ENCODE measurements at regions not wholly inside any gene's neighbourhood (a gene's known extent, or its start where the extent isn't known, plus 50 kb on each side); places are given as distances from the start of the nearest gene placed in this dataset.

GRCh38 chr9:118962426-118962825 lies 406.8 kb downstream of the BRINP1 start:
- Histone ChIP-seq H4K20me1 (ENCODE audit: insufficient read depth, low read length, poor library complexity, severe bottlenecking) (no peaks in the 10 kb centered on the region), H3K9me3 (ENCODE audit: insufficient read depth, low read depth, low read length) (no peaks in the 10 kb centered on the region), H3K9ac (ENCODE audit: low read depth, low read length, poor library complexity, severe bottlenecking) (no peak overlapping the region), H3K9me2 (replicated peaks; ENCODE audit: low read depth, low read length) (no peaks in the 10 kb centered on the region), H3K36me3 (ENCODE audit: insufficient read depth, low read length) (no peaks in the 10 kb centered on the region), H3F3A (ENCODE audit: low read depth) (no peaks in the 10 kb centered on the region), H3K4me1 (ENCODE audit: insufficient read depth, low read length, poor library complexity, severe bottlenecking) (no peaks in the 10 kb centered on the region), H3K79me2 (ENCODE audit: insufficient read depth, low read length) (no peaks in the 10 kb centered on the region), H3K4me3 (ENCODE audit: low read length, poor library complexity, severe bottlenecking) (no peak overlapping the region), H2AFZ (ENCODE audit: low read length) (no peak overlapping the region), H3K27me3 (ENCODE audit: insufficient read depth, low read length, poor library complexity, severe bottlenecking) (no peaks in the 10 kb centered on the region), H3K4me2 (ENCODE audit: low read depth, low read length, poor library complexity, severe bottlenecking) (no peak overlapping the region)
- TF ChIP-seq CTCF (conservative IDR thresholded peaks at IDR 0.05; ENCODE audit: low read length): no peak
- no peak for TF ChIP-seq EZH2phosphoT487 (IDR thresholded peaks at IDR 0.05; ENCODE audit: borderline replicate concordance)

DNA sequence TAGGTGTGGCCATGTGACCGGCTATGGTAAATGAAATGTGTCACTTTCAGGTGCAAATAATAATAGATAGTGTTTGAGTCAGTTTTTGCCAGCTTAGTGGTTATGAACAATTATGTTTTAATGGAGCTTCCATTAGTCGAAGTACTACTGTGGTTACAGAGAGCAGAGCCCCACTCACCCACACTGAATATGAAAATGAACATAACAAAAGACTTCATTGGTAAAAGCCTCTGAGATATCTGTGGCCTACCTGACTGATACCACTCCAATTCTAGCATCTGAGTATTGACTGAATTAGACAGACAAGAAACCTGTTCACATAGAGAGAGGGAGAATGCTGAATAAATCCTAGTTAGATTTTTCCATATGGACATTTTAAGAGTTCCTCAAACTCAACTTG lies 405.6 kb downstream of the BRINP1 start:
- H3K4me3 ChIP-seq (ENCODE audit: low read length, poor library complexity, severe bottlenecking): no peak overlapping the region
- no peaks in the 10 kb centered on the region for H3K36me3 ChIP-seq (ENCODE audit: insufficient read depth, low read length)
- no peak overlapping the region for H3K4me2 ChIP-seq (ENCODE audit: low read depth, low read length, poor library complexity, severe bottlenecking)
- H3K4me1 ChIP-seq (ENCODE audit: insufficient read depth, low read length, poor library complexity, severe bottlenecking): no peaks in the 10 kb centered on the region
- TF ChIP-seq CTCF (conservative IDR thresholded peaks at IDR 0.05; ENCODE audit: low read length): no peak
- no peak for TF ChIP-seq EZH2phosphoT487 (IDR thresholded peaks at IDR 0.05; ENCODE audit: borderline replicate concordance)
- H3F3A ChIP-seq (ENCODE audit: low read depth): no peaks in the 10 kb centered on the region
- no peak overlapping the region for H3K9ac ChIP-seq (ENCODE audit: low read depth, low read length, poor library complexity, severe bottlenecking)
- H3K27me3 ChIP-seq (ENCODE audit: insufficient read depth, low read length, poor library complexity, severe bottlenecking): no peaks in the 10 kb centered on the region
- no peaks in the 10 kb centered on the region for H3K79me2 ChIP-seq (ENCODE audit: insufficient read depth, low read length)
- no peak overlapping the region for H2AFZ ChIP-seq (ENCODE audit: low read length)
- no peaks in the 10 kb centered on the region for H4K20me1 ChIP-seq (ENCODE audit: insufficient read depth, low read length, poor library complexity, severe bottlenecking)
- no peaks in the 10 kb centered on the region for H3K9me3 ChIP-seq (ENCODE audit: insufficient read depth, low read depth, low read length)
- H3K9me2 ChIP-seq (replicated peaks; ENCODE audit: low read depth, low read length): no peaks in the 10 kb centered on the region

- Histone ChIP-seq H3K9me3 (ENCODE audit: insufficient read depth, low read depth, low read length) (no peaks in the 10 kb centered on the region), H3K4me3 (ENCODE audit: low read length, poor library complexity, severe bottlenecking) (no peak overlapping the region), H3K79me2 (ENCODE audit: insufficient read depth, low read length) (no peaks in the 10 kb centered on the region), H3K4me1 (ENCODE audit: insufficient read depth, low read length, poor library complexity, severe bottlenecking) (no peaks in the 10 kb centered on the region), H2AFZ (ENCODE audit: low read length) (no peak overlapping the region), H3K9me2 (replicated peaks; ENCODE audit: low read depth, low read length) (no peaks in the 10 kb centered on the region), H4K20me1 (ENCODE audit: insufficient read depth, low read length, poor library complexity, severe bottlenecking) (no peaks in the 10 kb centered on the region), H3K4me2 (ENCODE audit: low read depth, low read length, poor library complexity, severe bottlenecking) (no peak overlapping the region), H3K27me3 (ENCODE audit: insufficient read depth, low read length, poor library complexity, severe bottlenecking) (no peaks in the 10 kb centered on the region), H3K36me3 (ENCODE audit: insufficient read depth, low read length) (no peaks in the 10 kb centered on the region), H3K9ac (ENCODE audit: low read depth, low read length, poor library complexity, severe bottlenecking) (no peak overlapping the region), H3F3A (ENCODE audit: low read depth) (no peaks in the 10 kb centered on the region)
- TF ChIP-seq EZH2phosphoT487 (IDR thresholded peaks at IDR 0.05; ENCODE audit: borderline replicate concordance) (no peak), CTCF (conservative IDR thresholded peaks at IDR 0.05; ENCODE audit: low read length) (no peak)
Measured at GRCh38 chr9:118967901-118968300, 401.3 kb downstream of the BRINP1 start.
